Keratinocyte (primary cell): ENCODE measurements at regions not wholly inside any gene's neighbourhood (a gene's known extent, or its start where the extent isn't known, plus 50 kb on each side); places are given as distances from the start of the nearest gene placed in this dataset.

Experiments used
- DNase-seq: peaks from one replicate; pipeline ENCODE4 v3.0.0-alpha.2; 2011; ENCODE audit warnings: low read depth, missing footprints, low spot score
- FAIRE-seq: peaks from 2 replicates; lab custom pipeline; 2011; peaks lifted over from hg19 to GRCh38; lab: Jason Lieb, UNC
- H2AFZ ChIP-seq: 2 replicates; pipeline ENCODE4 v1.6.0; 2012; ENCODE audit warnings: low read length, control low read depth, inconsistent platforms; ENCODE audit not compliant: control insufficient read depth
- H3K27ac ChIP-seq: 2 replicates; pipeline ENCODE4 v1.5.1; 2011; ENCODE audit warnings: low read length; ENCODE audit not compliant: control insufficient read depth, insufficient read depth
- H3K27me3 ChIP-seq: 3 replicates; pipeline ENCODE4 v1.6.0; 2011; ENCODE audit warnings: low read length; ENCODE audit not compliant: control insufficient read depth, insufficient read depth; ENCODE audit errors: extremely low read depth
- H3K36me3 ChIP-seq, 2 experiments: 2 replicates in 1 of 2; 3 replicates in 1 of 2; pipeline ENCODE4 v1.5.1; 2011; ENCODE audit warnings: low read length in 2 of 2, mild to moderate bottlenecking in 1 of 2; ENCODE audit not compliant: control insufficient read depth in 2 of 2, insufficient read depth in 2 of 2; ENCODE audit errors: extremely low read depth in 1 of 2
- H3K4me1 ChIP-seq: 3 replicates; pipeline ENCODE4 v1.5.1; 2011; ENCODE audit warnings: low read length; ENCODE audit not compliant: control insufficient read depth, insufficient read depth; ENCODE audit errors: extremely low read depth
- H3K4me2 ChIP-seq: 3 replicates; pipeline ENCODE4 v1.6.0; 2011; ENCODE audit warnings: low read depth, low read length; ENCODE audit not compliant: control insufficient read depth, insufficient read depth; ENCODE audit errors: extremely low read depth
- H3K4me3 ChIP-seq, 3 experiments: fragments of 200-600 bp in 1 of 3; sonication (generic) in 1 of 3; 2 replicates in 2 of 3; 3 replicates in 1 of 3; pipeline ENCODE4 v1.5.1; 2011 to 2016; ENCODE audit warnings: low read length in 3 of 3, mild to moderate bottlenecking in 3 of 3, control low read depth in 2 of 3, inconsistent platforms in 1 of 3, low read depth in 1 of 3, mixed read lengths in 1 of 3, mixed run types in 1 of 3, moderate library complexity in 1 of 3; ENCODE audit not compliant: control insufficient read depth in 2 of 3, insufficient read depth in 2 of 3; ENCODE audit errors: extremely low read depth in 1 of 3
- H3K79me2 ChIP-seq: 2 replicates; pipeline ENCODE4 v1.6.0; 2012; ENCODE audit warnings: low read length; ENCODE audit not compliant: control insufficient read depth, insufficient read depth
- H3K9ac ChIP-seq: 3 replicates; pipeline ENCODE4 v1.6.0; 2011; ENCODE audit warnings: low read length; ENCODE audit not compliant: control insufficient read depth, insufficient read depth; ENCODE audit errors: extremely low read depth
- H3K9me1 ChIP-seq: 3 replicates; pipeline ENCODE4 v1.6.0; 2011; ENCODE audit warnings: low read length; ENCODE audit not compliant: control insufficient read depth, insufficient read depth; ENCODE audit errors: extremely low read depth
- H3K9me3 ChIP-seq: 2 replicates; pipeline ENCODE4 v1.5.1; 2012; ENCODE audit warnings: low read depth, low read length; ENCODE audit not compliant: control insufficient read depth
- H4K20me1 ChIP-seq: 3 replicates; pipeline ENCODE4 v1.6.0; 2011; ENCODE audit warnings: low read length; ENCODE audit not compliant: control insufficient read depth, insufficient read depth; ENCODE audit errors: extremely low read depth
- EZH2 ChIP-seq: IDR thresholded peaks from one replicate; pipeline ENCODE4 v1.6.1; 2012; ENCODE audit warnings: inconsistent platforms, mild to moderate bottlenecking, low read length, moderate library complexity
- dilution Hi-C: fragments of 300-500 bp; cut with MboI; formaldehyde crosslinking; loops from one replicate; pipeline ENCODE4 v1.7.0; 2020; ENCODE audit warnings: low sequenced_read_pairs; ENCODE audit not compliant: extremely low pct_ligation_motif_present
- TF ChIP-seq, protein P1 (sequence below), 3 experiments: IDR thresholded peaks in 1 of 3; conservative IDR thresholded peaks in 1 of 3; optimal IDR thresholded peaks in 1 of 3; 2 replicates in 2 of 3; 3 replicates in 1 of 3; pipeline versions ENCODE3 to v1.5.1; 2011; ENCODE audit warnings: low read length in 3 of 3, mild to moderate bottlenecking in 3 of 3, moderate library complexity in 2 of 3, control low read depth in 1 of 3, inconsistent platforms in 1 of 3; ENCODE audit not compliant: insufficient read depth in 2 of 3; ENCODE audit errors: extremely low read depth in 1 of 3

DNA sequence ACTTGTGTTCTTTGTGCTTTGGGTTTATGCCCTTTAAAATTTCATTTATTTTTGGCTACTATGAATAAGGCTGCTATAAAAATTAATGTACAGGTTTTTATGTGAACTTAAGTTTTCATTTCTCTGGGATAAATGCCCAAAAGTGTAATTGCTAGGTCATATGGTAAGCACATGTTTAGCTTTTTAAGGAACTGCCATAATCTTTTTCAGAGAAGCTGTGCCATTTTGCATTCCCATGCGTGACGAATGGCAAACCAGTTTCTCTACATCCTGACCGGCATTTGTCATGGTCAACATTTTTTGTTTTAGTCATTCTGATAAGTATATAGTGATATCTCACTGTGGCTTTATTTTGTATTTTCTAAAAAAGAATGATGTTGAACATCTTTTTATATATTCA lies 236.0 kb upstream of the SGK1 start:
- FAIRE-seq: no peak
- no peak for DNase-seq
- H3K4me2 ChIP-seq: no peak overlapping the region
- dilution Hi-C loops: no loop called here
- no peaks in the 10 kb centered on the region for H3K79me2 ChIP-seq
- H3K9me3 ChIP-seq: no peaks in the 10 kb centered on the region
- TF ChIP-seq, protein P1, sequence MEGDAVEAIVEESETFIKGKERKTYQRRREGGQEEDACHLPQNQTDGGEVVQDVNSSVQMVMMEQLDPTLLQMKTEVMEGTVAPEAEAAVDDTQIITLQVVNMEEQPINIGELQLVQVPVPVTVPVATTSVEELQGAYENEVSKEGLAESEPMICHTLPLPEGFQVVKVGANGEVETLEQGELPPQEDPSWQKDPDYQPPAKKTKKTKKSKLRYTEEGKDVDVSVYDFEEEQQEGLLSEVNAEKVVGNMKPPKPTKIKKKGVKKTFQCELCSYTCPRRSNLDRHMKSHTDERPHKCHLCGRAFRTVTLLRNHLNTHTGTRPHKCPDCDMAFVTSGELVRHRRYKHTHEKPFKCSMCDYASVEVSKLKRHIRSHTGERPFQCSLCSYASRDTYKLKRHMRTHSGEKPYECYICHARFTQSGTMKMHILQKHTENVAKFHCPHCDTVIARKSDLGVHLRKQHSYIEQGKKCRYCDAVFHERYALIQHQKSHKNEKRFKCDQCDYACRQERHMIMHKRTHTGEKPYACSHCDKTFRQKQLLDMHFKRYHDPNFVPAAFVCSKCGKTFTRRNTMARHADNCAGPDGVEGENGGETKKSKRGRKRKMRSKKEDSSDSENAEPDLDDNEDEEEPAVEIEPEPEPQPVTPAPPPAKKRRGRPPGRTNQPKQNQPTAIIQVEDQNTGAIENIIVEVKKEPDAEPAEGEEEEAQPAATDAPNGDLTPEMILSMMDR (optimal IDR thresholded peaks at IDR 0.05 in 1 of 3, IDR thresholded peaks at IDR 0.05 in 1 of 3, conservative IDR thresholded peaks at IDR 0.05 in 1 of 3; ENCODE audit: extremely low read depth in 1 of 3, insufficient read depth in 2 of 3, low read length in 3 of 3): no peak
- TF ChIP-seq EZH2: no peak
- H3K4me3 ChIP-seq: no peak overlapping the region
- no peaks in the 10 kb centered on the region for H3K36me3 ChIP-seq
- no peaks in the 10 kb centered on the region for H3K9me1 ChIP-seq
- H3K4me1 ChIP-seq: peaks cover 14% of the 10 kb centered on the region
- no peaks in the 10 kb centered on the region for H4K20me1 ChIP-seq
- no peak overlapping the region for H3K27ac ChIP-seq
- H2AFZ ChIP-seq: no peak overlapping the region
- no peak overlapping the region for H3K9ac ChIP-seq
- H3K27me3 ChIP-seq: no peaks in the 10 kb centered on the region

DNA sequence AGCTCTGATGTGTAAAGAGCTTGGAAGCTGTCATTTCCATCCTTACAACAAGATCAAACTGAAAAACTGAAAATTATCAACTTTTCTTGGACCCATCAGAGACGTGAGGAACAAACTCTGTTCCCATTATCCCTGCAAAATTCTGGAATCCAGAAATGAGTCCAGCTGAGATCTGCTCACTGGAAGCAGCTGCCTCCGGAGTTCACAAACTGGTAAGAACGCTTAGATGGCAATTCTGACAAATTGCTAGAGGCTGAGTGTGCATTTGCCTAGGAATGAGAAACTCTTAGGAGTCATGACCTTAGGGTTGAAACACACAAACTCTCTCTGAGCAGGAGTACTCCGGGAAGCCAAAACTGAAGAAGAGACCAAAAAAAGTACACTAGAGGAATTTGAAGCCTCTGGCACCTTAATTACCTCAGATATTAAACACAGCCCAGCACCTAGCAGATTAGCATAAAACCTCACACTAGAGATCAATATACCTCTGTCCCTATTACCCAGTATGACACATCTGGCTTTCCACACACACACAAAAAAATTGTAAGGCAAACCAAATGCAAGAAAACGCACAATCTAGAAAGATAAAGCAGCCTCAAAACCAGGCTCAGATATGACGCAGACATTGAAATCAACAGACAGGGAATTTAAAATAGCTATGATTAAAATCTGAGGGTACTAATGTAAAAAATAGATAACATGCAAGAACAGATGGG lies 233.5 kb upstream of the SGK1 start:
- peak overlapping the region; percentile 55 for H2AFZ ChIP-seq
- no peaks in the 10 kb centered on the region for H3K9me3 ChIP-seq
- peak overlapping the region; percentile 55 for H3K4me2 ChIP-seq
- TF ChIP-seq, protein P1 (optimal IDR thresholded peaks at IDR 0.05 in 1 of 3, IDR thresholded peaks at IDR 0.05 in 1 of 3, conservative IDR thresholded peaks at IDR 0.05 in 1 of 3; ENCODE audit: extremely low read depth in 1 of 3, insufficient read depth in 2 of 3, low read length in 3 of 3): no peak
- no peak for TF ChIP-seq EZH2
- DNase-seq: no peak
- H3K27me3 ChIP-seq: no peaks in the 10 kb centered on the region
- dilution Hi-C loops: no loop called here
- peaks cover 14% of the 10 kb centered on the region for H3K4me1 ChIP-seq
- peak; percentile 88 for FAIRE-seq
- no peaks in the 10 kb centered on the region for H3K9me1 ChIP-seq
- peak overlapping the region in 1 of 3 experiments; percentile 29 for H3K4me3 ChIP-seq
- H3K36me3 ChIP-seq: no peaks in the 10 kb centered on the region
- H3K27ac ChIP-seq: peak overlapping the region; percentile 35
- peak overlapping the region; percentile 22 for H3K9ac ChIP-seq
- H3K79me2 ChIP-seq: no peaks in the 10 kb centered on the region
- H4K20me1 ChIP-seq: no peaks in the 10 kb centered on the region
